Esophagus (tissue), 2 donors: ENCODE measurements at regions not wholly inside any gene's neighbourhood (a gene's known extent, or its start where the extent isn't known, plus 50 kb on each side); places are given as distances from the start of the nearest gene placed in this dataset.
"Not testable (repeated sequence)": the region's sequence is repeated elsewhere in the genome, so short reads cannot be mapped to it uniquely, and the experiment has no call there.

ENCODE experiments used
- H3K27ac ChIP-seq, 2 donors: one replicate each; pipeline ENCODE4 v1.5.1; 2013; ENCODE audit warnings: low read depth in 2 of 2, mild to moderate bottlenecking in 2 of 2, inconsistent platforms in 1 of 2, low read length in 1 of 2, moderate library complexity in 1 of 2
- H3K27me3 ChIP-seq, 2 donors: one replicate each; pipeline ENCODE4 v1.6.1; 2013; ENCODE audit warnings: low read length in 2 of 2, control low read depth in 1 of 2, mild to moderate bottlenecking in 1 of 2; ENCODE audit not compliant: insufficient read depth in 2 of 2, control insufficient read depth in 1 of 2
- H3K36me3 ChIP-seq, 2 donors: one replicate each; pipeline ENCODE4 v1.6.1; 2013; ENCODE audit warnings: low read length in 1 of 2; ENCODE audit not compliant: control insufficient read depth in 2 of 2, insufficient read depth in 2 of 2
- H3K4me1 ChIP-seq, 2 donors: one replicate each; pipeline ENCODE4 v1.6.1; 2013; ENCODE audit warnings: low read length in 1 of 2; ENCODE audit not compliant: control insufficient read depth in 2 of 2, insufficient read depth in 2 of 2
- H3K4me3 ChIP-seq, 2 donors: one replicate each; pipeline ENCODE4 v1.5.1; 2013; ENCODE audit warnings: low read length in 2 of 2, mild to moderate bottlenecking in 2 of 2, low read depth in 1 of 2, moderate library complexity in 1 of 2
- H3K9me3 ChIP-seq, 2 donors: one replicate each; pipeline ENCODE4 v1.6.1; 2013; ENCODE audit warnings: mild to moderate bottlenecking in 2 of 2, low read depth in 1 of 2, low read length in 1 of 2, moderate library complexity in 1 of 2; ENCODE audit not compliant: control insufficient read depth in 2 of 2, insufficient read depth in 1 of 2
- WGBS, 2 donors: extraction: QIAGEN DNeasy Blood & Tissue Kit; methylation state at CpG; one replicate each; pipeline ENCODE4 v1.1.7; 2013; 5-methylcytosine and 5-hydroxymethylcytosine counted together
- donor health status: healthy with polysubstance abuse.
- donor health status: Bipolar disorder and iron deficiency.

GRCh38 chr16:65827231-65827630 lies 539.3 kb upstream of the CDH5 start:
- H3K9me3 ChIP-seq: no peaks in the 10 kb centered on the region
- H3K27ac ChIP-seq: no peak overlapping the region
- H3K4me3 ChIP-seq: no peak overlapping the region
- 91 to 93% methylated on average over 2 of the region's 2 CpGs for WGBS, 2 donors
- H3K27me3 ChIP-seq: no peaks in the 10 kb centered on the region
- no peaks in the 10 kb centered on the region for H3K4me1 ChIP-seq
- peaks cover 0 to 3% of the 10 kb centered on the region in 2 donors for H3K36me3 ChIP-seq

- H3K36me3 ChIP-seq: peaks cover 0 to 3% of the 10 kb centered on the region in 2 donors
- H3K4me1 ChIP-seq: no peaks in the 10 kb centered on the region
- no peaks in the 10 kb centered on the region for H3K9me3 ChIP-seq
- 71 to 78% methylated on average over 8 of the region's 8 CpGs for WGBS, 2 donors
- H3K27me3 ChIP-seq: no peaks in the 10 kb centered on the region
- H3K4me3 ChIP-seq: no peak overlapping the region
- H3K27ac ChIP-seq: no peak overlapping the region
Observed at GRCh38 chr16:65825191-65825856, 541.2 kb upstream of the CDH5 start.

- Histone ChIP-seq H3K4me1 (no peaks in the 10 kb centered on the region), H3K27ac (no peak overlapping the region), H3K27me3 (no peaks in the 10 kb centered on the region), H3K4me3 (no peak overlapping the region), H3K36me3 (peaks cover 0 to 3% of the 10 kb centered on the region in 2 donors), H3K9me3 (no peaks in the 10 kb centered on the region)
- 89 to 91% methylated on average over 2 of the region's 2 CpGs for WGBS, 2 donors
Observed at GRCh38 chr16:65822148-65822547, 544.3 kb upstream of the CDH5 start.

GRCh38 chr16:65819136-65819898 lies 547.2 kb upstream of the CDH5 start:
- H3K9me3 ChIP-seq: no peaks in the 10 kb centered on the region
- WGBS, 2 donors: 71 to 77% methylated on average over 4 of the region's 4 CpGs
- no peak overlapping the region for H3K4me3 ChIP-seq
- peaks cover 0 to 3% of the 10 kb centered on the region in 2 donors for H3K36me3 ChIP-seq
- no peak overlapping the region for H3K27ac ChIP-seq
- H3K27me3 ChIP-seq: no peaks in the 10 kb centered on the region
- H3K4me1 ChIP-seq: no peaks in the 10 kb centered on the region

GRCh38 chr16:65817799-65818198 lies 548.7 kb upstream of the CDH5 start:
- H3K27me3 ChIP-seq: no peaks in the 10 kb centered on the region
- WGBS, 2 donors: 73 to 76% methylated on average over 2 of the region's 2 CpGs
- H3K4me3 ChIP-seq: no peak overlapping the region
- no peak overlapping the region for H3K27ac ChIP-seq
- H3K9me3 ChIP-seq: no peaks in the 10 kb centered on the region
- H3K4me1 ChIP-seq: no peaks in the 10 kb centered on the region
- peaks cover 0 to 1% of the 10 kb centered on the region in 2 donors for H3K36me3 ChIP-seq

GRCh38 chr16:65817066-65817465 lies 549.4 kb upstream of the CDH5 start:
- Histone ChIP-seq H3K4me3 (no peak overlapping the region), H3K36me3 (no peaks in the 10 kb centered on the region), H3K4me1 (no peaks in the 10 kb centered on the region), H3K27me3 (no peaks in the 10 kb centered on the region), H3K9me3 (no peaks in the 10 kb centered on the region), H3K27ac (no peak overlapping the region)
- WGBS, 2 donors: 82 to 90% methylated on average over 3 of the region's 3 CpGs

- no peak overlapping the region for H3K27ac ChIP-seq
- 80 to 90% methylated on average over 2 of the region's 2 CpGs for WGBS, 2 donors
- H3K4me1 ChIP-seq: no peaks in the 10 kb centered on the region
- H3K36me3 ChIP-seq: no peaks in the 10 kb centered on the region
- no peak overlapping the region for H3K4me3 ChIP-seq
- no peaks in the 10 kb centered on the region for H3K9me3 ChIP-seq
- H3K27me3 ChIP-seq: no peaks in the 10 kb centered on the region
Observed at GRCh38 chr16:65816556-65816955, 549.9 kb upstream of the CDH5 start.

- WGBS, 2 donors: 60 to 65% methylated on average over 1 of the region's 1 CpG
- no peaks in the 10 kb centered on the region for H3K27me3 ChIP-seq
- H3K27ac ChIP-seq: no peak overlapping the region
- no peaks in the 10 kb centered on the region for H3K9me3 ChIP-seq
- no peak overlapping the region for H3K4me3 ChIP-seq
- no peaks in the 10 kb centered on the region for H3K36me3 ChIP-seq
- H3K4me1 ChIP-seq: no peaks in the 10 kb centered on the region
Observed at GRCh38 chr16:65815707-65816106, 550.8 kb upstream of the CDH5 start.

- H3K4me3 ChIP-seq, H3K27ac ChIP-seq, H3K9me3 ChIP-seq, H3K27me3 ChIP-seq, H3K36me3 ChIP-seq, H3K4me1 ChIP-seq: not testable (repeated sequence)
- 60% methylated on average over 7 of the region's 7 CpGs for WGBS, 2 donors
Observed at GRCh38 chr16:65813879-65814278, 552.6 kb upstream of the CDH5 start.

GRCh38 chr16:65809627-65810026 lies 556.9 kb upstream of the CDH5 start:
- H3K27me3 ChIP-seq: no peaks in the 10 kb centered on the region
- no peaks in the 10 kb centered on the region for H3K9me3 ChIP-seq
- H3K36me3 ChIP-seq: no peaks in the 10 kb centered on the region
- peaks cover 0 to 3% of the 10 kb centered on the region in 2 donors for H3K4me1 ChIP-seq
- no peak overlapping the region for H3K4me3 ChIP-seq
- peak overlapping the region in 1 of 2 donors; percentile 49 for H3K27ac ChIP-seq
- WGBS, 2 donors: 30 to 34% methylated on average over 8 of the region's 8 CpGs
